GM04503 (cell line): ENCODE measurements at regions not wholly inside any gene's neighbourhood (a gene's known extent, or its start where the extent isn't known, plus 50 kb on each side); places are given as distances from the start of the nearest gene placed in this dataset.
"Not testable (repeated sequence)": the region's sequence is repeated elsewhere in the genome, so short reads cannot be mapped to it uniquely, and the experiment has no call there.

Experiments used
- DNase-seq: peaks from one replicate; pipeline ENCODE4 v3.0.0-alpha.2; 2012; ENCODE audit warnings: low read depth

- DNase-seq = no peak
Observed at GRCh38 chr1:94362466-94363058, 55.6 kb upstream of the ABCD3 start.

- no peak for DNase-seq
Observed at GRCh38 chr1:94358630-94359599, 59.3 kb upstream of the ABCD3 start.

GRCh38 chr1:94357661-94358060, 60.5 kb upstream of the ABCD3 start:
- no peak for DNase-seq

GRCh38 chr1:94355485-94355980, 62.7 kb upstream of the ABCD3 start:
- DNase-seq = no peak

DNA sequence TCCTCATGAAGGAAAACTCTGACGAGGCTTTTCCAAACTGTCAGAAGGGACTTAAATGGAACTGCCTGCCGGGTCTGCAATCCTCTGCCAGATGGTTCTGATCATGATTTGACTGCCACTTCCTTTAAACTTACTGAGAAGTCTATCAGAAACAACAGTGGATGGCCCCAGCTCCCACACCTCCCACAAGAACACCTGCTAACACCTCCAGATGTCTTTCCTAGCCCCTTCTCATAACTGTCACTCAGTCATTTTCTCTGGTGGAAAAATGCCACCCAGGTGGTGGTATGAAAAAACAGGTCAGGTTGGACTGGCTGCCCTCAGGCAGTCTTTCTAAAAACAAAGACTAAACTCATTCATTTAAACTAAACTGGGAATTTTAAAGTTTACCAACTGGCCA, 66.7 kb upstream of the ABCD3 start:
- DNase-seq = no peak

DNA sequence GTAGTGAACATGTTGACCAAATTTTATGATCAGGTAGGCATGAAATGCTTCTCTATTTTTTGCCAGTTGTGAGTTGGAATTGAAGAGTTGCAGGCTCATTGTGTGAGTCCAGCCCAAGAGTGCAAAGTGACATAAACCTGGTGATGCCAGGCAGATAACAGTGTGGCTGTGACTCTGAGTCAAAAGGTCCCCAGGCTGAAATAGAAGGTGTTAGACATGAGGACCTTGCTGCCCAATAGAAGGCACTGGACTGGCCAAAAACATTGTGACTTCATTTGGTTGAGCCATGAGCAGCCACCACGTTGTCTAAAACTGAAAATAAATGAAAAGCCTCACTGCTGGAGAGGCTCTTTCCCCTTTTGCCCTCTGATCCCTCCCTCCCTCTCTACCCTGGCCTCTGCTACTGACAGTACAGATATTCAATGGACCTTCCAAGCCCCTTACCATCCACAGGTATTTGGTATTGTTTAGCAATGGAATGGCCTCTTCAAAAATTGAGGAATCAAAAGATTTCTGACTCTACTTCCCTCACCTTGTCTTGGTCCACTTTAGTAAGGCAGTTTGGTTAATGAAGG, 67.8 kb upstream of the ABCD3 start:
- no peak for DNase-seq

DNA sequence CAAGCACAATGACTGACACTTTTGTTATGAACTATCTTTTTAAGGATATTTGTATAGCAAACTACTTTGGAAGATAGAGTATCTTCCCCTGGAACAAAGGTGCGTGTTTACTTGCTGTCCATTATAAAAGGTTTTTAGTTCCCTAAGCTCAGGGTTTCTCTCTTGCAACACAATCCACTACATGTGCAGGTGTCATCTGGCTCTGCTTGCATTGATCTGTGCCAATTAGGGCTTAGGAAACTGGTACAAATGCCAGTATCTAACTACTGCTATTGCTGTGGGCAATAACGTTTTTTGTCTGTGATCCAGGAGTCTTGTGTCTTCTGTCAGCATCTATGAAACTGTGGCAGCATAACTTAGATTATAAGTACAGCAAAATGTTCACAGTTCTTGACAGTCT, 68.3 kb upstream of the ABCD3 start:
- no peak for DNase-seq

DNA sequence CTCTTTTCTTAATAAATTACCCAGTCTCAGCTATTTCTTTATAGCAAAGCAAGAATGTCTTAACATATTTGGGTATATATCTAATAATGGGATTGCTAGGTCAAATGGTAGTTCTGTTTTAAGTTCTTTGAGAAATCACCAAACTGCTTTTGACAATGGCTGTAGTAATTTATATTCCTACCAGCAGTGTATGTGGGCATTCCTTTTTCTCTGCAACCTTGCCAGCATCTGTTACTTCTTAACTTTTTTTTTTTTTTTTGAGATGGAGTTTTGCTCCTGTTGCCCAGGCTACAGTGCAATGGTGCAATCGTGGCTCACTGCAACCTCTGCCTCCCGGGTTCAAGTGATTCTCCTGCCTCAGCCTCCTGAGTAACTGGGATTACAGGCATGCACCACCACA, 69.8 kb upstream of the ABCD3 start:
- not testable (repeated sequence) for DNase-seq

GRCh38 chr1:94345148-94345721, 73.0 kb upstream of the ABCD3 start:
- no peak for DNase-seq

DNA sequence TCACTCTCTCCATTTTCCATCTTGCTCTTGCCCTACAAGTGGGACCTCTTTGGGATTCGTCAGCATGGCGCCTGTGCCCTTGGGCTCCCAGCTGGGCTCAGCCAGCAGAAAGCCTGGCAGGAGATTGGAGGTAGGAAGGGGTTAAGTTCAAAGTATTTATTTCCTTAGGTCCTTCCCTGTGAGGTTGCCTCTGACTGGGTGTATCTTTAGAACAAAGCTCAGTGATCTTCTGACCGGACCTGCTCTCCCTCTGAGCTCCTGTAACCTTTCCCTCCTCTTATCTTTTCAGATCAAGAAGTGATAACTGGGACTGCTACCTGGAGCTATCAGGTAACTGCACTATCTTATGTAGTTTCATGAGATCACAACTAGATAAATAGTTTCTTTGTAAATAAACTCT, 75.8 kb upstream of the ABCD3 start:
- DNase-seq = no peak

DNA sequence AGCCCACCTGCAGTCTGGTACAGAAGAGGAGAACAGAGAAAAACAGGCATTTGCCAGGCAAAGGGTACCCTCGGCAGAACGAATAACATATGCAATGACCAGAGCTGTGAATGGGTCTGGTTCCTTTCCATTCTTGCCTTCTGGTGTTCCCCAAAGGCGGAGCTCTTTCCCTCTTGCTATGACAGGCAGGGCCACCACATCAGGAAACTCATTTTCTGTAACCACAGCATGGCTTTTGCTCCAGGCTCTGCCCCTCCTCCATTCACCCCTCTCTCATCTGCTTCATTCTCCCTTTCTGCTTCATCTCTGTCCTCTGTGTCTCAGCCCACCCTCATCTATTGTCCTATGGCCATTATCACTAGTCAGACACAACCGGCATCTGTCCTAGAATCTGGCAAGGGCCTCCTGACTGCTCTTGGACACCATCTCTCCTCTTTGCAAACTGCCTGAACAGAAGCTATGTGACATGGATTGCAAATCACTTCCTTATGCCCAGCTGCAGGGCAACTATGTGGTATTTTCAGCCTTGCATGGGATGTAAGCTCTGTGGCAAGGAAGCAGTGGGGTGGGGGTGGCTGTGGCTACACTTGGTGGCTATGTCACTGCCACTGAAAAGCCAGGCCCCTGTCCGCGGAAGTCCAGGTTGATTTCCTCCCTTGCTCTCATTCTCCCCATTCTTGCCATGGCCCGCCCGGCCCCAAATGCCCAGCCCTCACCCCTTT, 78.8 kb upstream of the ABCD3 start:
- DNase-seq = no peak

GRCh38 chr1:94336991-94337390, 81.2 kb upstream of the ABCD3 start:
- DNase-seq = no peak

GRCh38 chr1:94335950-94336349, 82.2 kb upstream of the ABCD3 start:
- DNase-seq = peak; percentile 58

DNA sequence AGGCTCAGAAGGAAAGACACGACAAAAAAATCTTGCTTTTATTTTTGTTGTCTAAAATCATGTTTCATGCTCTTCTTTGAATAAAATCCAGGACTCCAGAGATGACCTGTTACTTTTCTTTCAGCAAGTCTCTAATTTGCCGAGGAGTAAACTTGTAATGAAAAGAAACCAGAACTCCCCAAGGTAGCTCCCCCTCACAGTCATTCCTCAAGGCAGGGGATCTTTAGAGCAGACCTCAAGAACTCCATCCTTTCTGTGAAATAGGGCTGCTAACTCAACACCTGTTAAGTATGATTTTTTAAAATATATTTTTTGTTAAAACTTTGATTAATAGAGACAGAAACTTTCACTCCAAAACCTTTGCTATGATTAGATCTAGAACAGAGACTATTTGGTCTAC, 82.7 kb upstream of the ABCD3 start:
- no peak for DNase-seq

DNA sequence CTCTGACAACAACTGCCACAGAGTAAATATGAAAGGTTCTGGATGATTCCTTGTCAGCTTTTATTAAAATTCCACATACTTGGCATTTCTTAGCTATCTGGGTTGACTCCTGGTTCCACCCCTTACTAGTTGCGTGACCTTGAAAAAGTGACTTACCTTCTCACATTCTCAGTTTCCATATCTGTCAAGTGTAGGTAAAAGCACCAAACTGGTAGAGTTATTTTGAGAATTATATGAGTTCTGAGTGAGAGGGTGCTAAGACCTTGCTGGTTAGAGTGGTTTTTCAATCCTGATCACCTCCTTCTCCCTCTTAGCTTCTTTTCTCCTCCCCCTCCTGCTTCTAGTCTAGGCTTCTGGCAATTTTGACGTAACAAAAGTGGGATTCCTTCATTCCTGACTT, 83.4 kb upstream of the ABCD3 start:
- DNase-seq = no peak

DNA sequence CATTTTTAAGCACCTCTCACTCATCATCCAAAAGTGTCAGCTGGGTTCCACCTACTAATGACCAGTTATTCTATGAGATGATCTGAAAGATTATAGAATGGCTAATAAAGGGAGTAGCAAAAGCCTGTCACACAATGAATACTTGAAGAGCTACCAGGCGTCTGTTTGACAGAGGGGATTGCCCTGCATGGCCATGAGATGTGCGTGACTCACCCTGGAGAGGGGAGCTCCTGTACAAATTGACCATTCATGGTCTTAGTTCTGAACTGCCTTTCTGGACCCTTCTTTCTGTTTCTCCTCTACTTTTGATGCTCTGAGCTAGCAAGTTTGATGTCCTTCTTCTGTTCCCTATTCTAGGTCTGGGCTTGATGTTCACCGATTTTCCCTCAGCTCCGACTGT, 85.2 kb upstream of the ABCD3 start:
- no peak for DNase-seq

DNA sequence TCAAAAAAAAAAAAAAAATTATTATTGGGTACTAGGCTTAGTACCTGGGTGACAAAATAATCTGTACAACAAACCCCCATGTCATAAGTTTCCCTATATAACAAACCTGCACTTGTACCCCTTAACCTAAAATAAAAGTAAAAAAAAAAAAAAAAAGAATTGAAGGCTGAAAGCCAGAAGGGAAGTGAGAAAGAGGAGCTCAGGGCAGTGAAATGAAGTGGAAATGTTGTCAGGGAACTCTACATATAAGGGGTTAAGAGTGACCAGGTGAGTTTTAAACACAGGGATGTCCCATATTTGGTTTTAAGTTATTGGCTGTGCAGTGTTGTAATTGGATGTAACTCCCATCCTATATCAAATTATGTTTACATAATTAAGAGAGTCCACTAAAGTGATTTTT, 85.7 kb upstream of the ABCD3 start:
- DNase-seq = no peak

- no peak for DNase-seq
Observed at GRCh38 chr1:94329986-94330385, 88.2 kb upstream of the ABCD3 start.

DNA sequence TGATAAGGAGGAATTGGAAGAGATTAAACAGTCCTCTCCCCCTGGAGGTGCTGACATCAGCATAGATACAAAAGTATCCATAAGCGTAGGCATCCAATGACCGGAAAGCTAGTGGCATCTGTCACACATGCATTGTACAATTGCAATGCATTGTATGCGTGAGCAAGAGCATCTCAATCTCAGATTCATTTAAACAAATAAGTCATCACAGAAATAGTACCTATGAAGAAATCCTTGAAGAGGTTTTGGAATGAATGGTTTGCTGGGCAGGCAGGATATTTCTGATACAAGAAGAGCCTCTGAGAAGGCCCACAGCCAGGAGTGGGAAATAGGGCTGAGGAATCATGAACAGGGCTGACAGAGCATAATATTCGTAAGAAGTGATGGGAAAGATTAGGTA, 88.9 kb upstream of the ABCD3 start:
- DNase-seq = no peak

DNA sequence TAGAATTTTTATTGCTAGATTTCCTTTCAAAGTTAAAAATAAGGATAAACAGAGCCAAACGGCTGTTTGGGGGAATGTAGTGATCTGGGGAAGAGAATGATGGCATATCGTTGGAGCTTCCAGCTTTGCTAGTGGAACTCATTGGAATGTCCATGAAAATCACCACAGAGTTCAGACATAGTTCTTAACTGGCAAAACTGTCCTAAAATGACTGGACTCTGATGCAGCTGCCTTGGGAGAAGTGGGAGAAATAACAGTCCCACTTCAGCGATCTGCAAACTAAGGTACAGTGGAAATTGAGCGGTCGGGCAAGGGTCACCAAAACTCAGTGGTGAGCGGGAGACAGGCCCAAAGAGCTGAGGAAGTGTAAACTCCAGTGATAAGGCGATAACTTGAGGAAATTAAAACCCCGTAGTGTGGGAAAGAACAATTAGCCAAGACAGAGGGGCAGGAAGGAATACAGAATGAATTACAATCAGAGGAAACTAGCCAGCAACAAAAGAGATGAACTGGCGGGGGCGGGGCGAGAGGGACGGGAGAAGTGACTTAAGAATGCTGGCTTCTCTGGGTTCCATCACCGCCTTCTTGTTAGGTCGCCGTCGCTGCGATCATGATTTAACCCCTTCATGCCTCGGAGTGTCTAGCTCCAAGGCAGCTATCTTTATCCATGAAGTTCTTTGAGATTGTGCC, 89.8 kb upstream of the ARHGAP29 start:
- peak; percentile 71 for DNase-seq

- no peak for DNase-seq
Observed at GRCh38 chr1:94326329-94326728, 88.9 kb upstream of the ARHGAP29 start.
